GM13976 (cell line): ENCODE measurements at regions not wholly inside any gene's neighbourhood (a gene's known extent, or its start where the extent isn't known, plus 50 kb on each side); places are given as distances from the start of the nearest gene placed in this dataset.

Experiments
- DNase-seq: peaks from one replicate; pipeline ENCODE4 v3.0.0; 2012; ENCODE audit warnings: low spot score
- CTCF ChIP-seq: IDR thresholded peaks from 2 replicates; pipeline ENCODE4 v1.5.1; 2012; ENCODE audit warnings: borderline replicate concordance, mild to moderate bottlenecking; ENCODE audit not compliant: insufficient read depth; ENCODE audit errors: extremely low read depth, missing control alignments, control extremely low read depth
- in situ Hi-C: fragments of 300-500 bp; cut with MboI; formaldehyde crosslinking; loops from one replicate; pipeline ENCODE4 v1.12.0; 2022; ENCODE audit warnings: low sequenced_read_pairs, mixed read lengths, inconsistent platforms; ENCODE audit not compliant: unreplicated experiment

GRCh38 chr3:160112481-160112880, 112.7 kb upstream of the C3orf80 start:
- TF ChIP-seq CTCF, result no peak
- in situ Hi-C loops, result no loop called here
- DNase-seq, result no peak

GRCh38 chr3:160112996-160113395, 112.2 kb upstream of the C3orf80 start:
- in situ Hi-C loops, result no loop called here
- no peak for TF ChIP-seq CTCF
- no peak for DNase-seq

- no peak for TF ChIP-seq CTCF
- in situ Hi-C loops, result no loop called here
- no peak for DNase-seq
Measured at GRCh38 chr3:160114355-160114995, 110.7 kb upstream of the C3orf80 start.

- in situ Hi-C loops, result no loop called here
- no peak for TF ChIP-seq CTCF
- no peak for DNase-seq
Measured at GRCh38 chr3:160115387-160115786, 109.8 kb upstream of the C3orf80 start.

- no peak for TF ChIP-seq CTCF
- no peak for DNase-seq
- in situ Hi-C loops, result no loop called here
Measured at GRCh38 chr3:160124224-160124623, 101.0 kb upstream of the C3orf80 start.

GRCh38 chr3:160125258-160125657, 100.0 kb upstream of the C3orf80 start:
- DNase-seq, result no peak
- in situ Hi-C loops, result no loop called here
- TF ChIP-seq CTCF, result no peak
